ENCODE measurements at regions not wholly inside any gene's neighbourhood (a gene's known extent, or its start where the extent isn't known, plus 50 kb on each side); places are given as distances from the start of the nearest gene placed in this dataset.
A peak's percentile ranks its signal among the peaks of the same experiment; 100 is the strongest.

GRCh38 chr1:25028587-25028906 is 98.5 kb upstream of the RUNX3 start:
- H3K4me3 Mint-ChIP-seq = peak overlapping the region; percentile 79
- H3K27ac Mint-ChIP-seq = peak overlapping the region; percentile 99
- no peaks in the 10 kb centered on the region for H3K9me3 Mint-ChIP-seq
- no peaks in the 10 kb centered on the region for H3K27me3 Mint-ChIP-seq
- H3K4me1 Mint-ChIP-seq (ENCODE audit: low read depth) = peaks cover 25% of the 10 kb centered on the region
- H3K36me3 Mint-ChIP-seq (ENCODE audit: low read depth) = peaks cover 9% of the 10 kb centered on the region

- Mint-ChIP-seq H3K27ac (peak overlapping the region; percentile 99), H3K9me3 (no peaks in the 10 kb centered on the region), H3K4me1 (ENCODE audit: low read depth) (peaks cover 30% of the 10 kb centered on the region), H3K27me3 (no peaks in the 10 kb centered on the region), H3K4me3 (peak overlapping the region; percentile 32), H3K36me3 (ENCODE audit: low read depth) (peaks cover 5% of the 10 kb centered on the region)
These were observed 97.9 kb upstream of the RUNX3 start for GRCh38 chr1:25027822-25028586.

GRCh38 chr1:25026730-25027450 is 96.8 kb upstream of the RUNX3 start:
- peaks cover 37% of the 10 kb centered on the region for H3K4me1 Mint-ChIP-seq (ENCODE audit: low read depth)
- H3K27me3 Mint-ChIP-seq = no peaks in the 10 kb centered on the region
- no peaks in the 10 kb centered on the region for H3K9me3 Mint-ChIP-seq
- peak overlapping the region; percentile 17 for H3K4me3 Mint-ChIP-seq
- peak overlapping the region; percentile 99 for H3K27ac Mint-ChIP-seq
- H3K36me3 Mint-ChIP-seq (ENCODE audit: low read depth) = no peaks in the 10 kb centered on the region

- peak overlapping the region; percentile 26 for H3K27ac Mint-ChIP-seq
- H3K27me3 Mint-ChIP-seq = no peaks in the 10 kb centered on the region
- no peaks in the 10 kb centered on the region for H3K9me3 Mint-ChIP-seq
- H3K4me1 Mint-ChIP-seq (ENCODE audit: low read depth) = peaks cover 43% of the 10 kb centered on the region
- no peaks in the 10 kb centered on the region for H3K36me3 Mint-ChIP-seq (ENCODE audit: low read depth)
- no peak overlapping the region for H3K4me3 Mint-ChIP-seq
These were observed 96.2 kb upstream of the RUNX3 start for GRCh38 chr1:25026304-25026703.

- Mint-ChIP-seq H3K36me3 (ENCODE audit: low read depth) (no peaks in the 10 kb centered on the region), H3K27me3 (no peaks in the 10 kb centered on the region), H3K4me3 (no peak overlapping the region), H3K4me1 (ENCODE audit: low read depth) (peaks cover 59% of the 10 kb centered on the region), H3K27ac (peak overlapping the region; percentile 98), H3K9me3 (no peaks in the 10 kb centered on the region)
These were observed 94.7 kb upstream of the RUNX3 start for GRCh38 chr1:25024615-25025350.

- no peaks in the 10 kb centered on the region for H3K9me3 Mint-ChIP-seq
- peaks cover 68% of the 10 kb centered on the region for H3K4me1 Mint-ChIP-seq (ENCODE audit: low read depth)
- H3K4me3 Mint-ChIP-seq = peak overlapping the region; percentile 78
- no peaks in the 10 kb centered on the region for H3K36me3 Mint-ChIP-seq (ENCODE audit: low read depth)
- peak overlapping the region; percentile 98 for H3K27ac Mint-ChIP-seq
- no peaks in the 10 kb centered on the region for H3K27me3 Mint-ChIP-seq
These were observed 93.8 kb upstream of the RUNX3 start for GRCh38 chr1:25023826-25024225.

GRCh38 chr1:25023190-25023578 is 93.1 kb upstream of the RUNX3 start:
- peak overlapping the region; percentile 78 for H3K4me3 Mint-ChIP-seq
- no peaks in the 10 kb centered on the region for H3K27me3 Mint-ChIP-seq
- H3K9me3 Mint-ChIP-seq = no peaks in the 10 kb centered on the region
- H3K27ac Mint-ChIP-seq = peak overlapping the region; percentile 98
- H3K4me1 Mint-ChIP-seq (ENCODE audit: low read depth) = peaks cover 75% of the 10 kb centered on the region
- H3K36me3 Mint-ChIP-seq (ENCODE audit: low read depth) = no peaks in the 10 kb centered on the region

- Mint-ChIP-seq H3K27me3 (no peaks in the 10 kb centered on the region), H3K4me1 (ENCODE audit: low read depth) (peaks cover 81% of the 10 kb centered on the region), H3K36me3 (ENCODE audit: low read depth) (no peaks in the 10 kb centered on the region), H3K27ac (peak overlapping the region; percentile 98), H3K9me3 (no peaks in the 10 kb centered on the region), H3K4me3 (peak overlapping the region; percentile 78)
These were observed 92.5 kb upstream of the RUNX3 start for GRCh38 chr1:25022361-25023189.

GRCh38 chr1:25021591-25022215 is 91.6 kb upstream of the RUNX3 start:
- Mint-ChIP-seq H3K4me3 (no peak overlapping the region), H3K27ac (peak overlapping the region; percentile 98), H3K4me1 (ENCODE audit: low read depth) (peaks cover 87% of the 10 kb centered on the region), H3K36me3 (ENCODE audit: low read depth) (no peaks in the 10 kb centered on the region), H3K27me3 (no peaks in the 10 kb centered on the region), H3K9me3 (no peaks in the 10 kb centered on the region)

- Mint-ChIP-seq H3K4me1 (ENCODE audit: low read depth) (peaks cover 87% of the 10 kb centered on the region), H3K27ac (peak overlapping the region; percentile 98), H3K4me3 (no peak overlapping the region), H3K9me3 (no peaks in the 10 kb centered on the region), H3K36me3 (ENCODE audit: low read depth) (no peaks in the 10 kb centered on the region), H3K27me3 (no peaks in the 10 kb centered on the region)
These were observed 90.9 kb upstream of the RUNX3 start for GRCh38 chr1:25020851-25021590.

- H3K4me1 Mint-ChIP-seq (ENCODE audit: low read depth) = peaks cover 80% of the 10 kb centered on the region
- H3K27ac Mint-ChIP-seq = peak overlapping the region; percentile 98
- H3K36me3 Mint-ChIP-seq (ENCODE audit: low read depth) = no peaks in the 10 kb centered on the region
- H3K9me3 Mint-ChIP-seq = no peaks in the 10 kb centered on the region
- no peaks in the 10 kb centered on the region for H3K27me3 Mint-ChIP-seq
- H3K4me3 Mint-ChIP-seq = no peak overlapping the region
These were observed 90.2 kb upstream of the RUNX3 start for GRCh38 chr1:25020173-25020845.

- H3K27me3 Mint-ChIP-seq = no peaks in the 10 kb centered on the region
- no peak overlapping the region for H3K4me3 Mint-ChIP-seq
- H3K36me3 Mint-ChIP-seq (ENCODE audit: low read depth) = no peaks in the 10 kb centered on the region
- H3K27ac Mint-ChIP-seq = peak overlapping the region; percentile 98
- no peaks in the 10 kb centered on the region for H3K9me3 Mint-ChIP-seq
- peaks cover 72% of the 10 kb centered on the region for H3K4me1 Mint-ChIP-seq (ENCODE audit: low read depth)
These were observed 89.5 kb upstream of the RUNX3 start for GRCh38 chr1:25019337-25020172.

- H3K4me3 Mint-ChIP-seq = no peak overlapping the region
- no peaks in the 10 kb centered on the region for H3K9me3 Mint-ChIP-seq
- H3K4me1 Mint-ChIP-seq (ENCODE audit: low read depth) = peaks cover 66% of the 10 kb centered on the region
- H3K27ac Mint-ChIP-seq = peak overlapping the region; percentile 84
- H3K27me3 Mint-ChIP-seq = no peaks in the 10 kb centered on the region
- H3K36me3 Mint-ChIP-seq (ENCODE audit: low read depth) = no peaks in the 10 kb centered on the region
These were observed 88.9 kb upstream of the RUNX3 start for GRCh38 chr1:25018943-25019336.

Data from stimulated activated naive CD8-positive, alpha-beta T cell treated with anti-CD3 and anti-CD28 coated beads, Interleukin-15, Interleukin-2, amounts not matched to agents 100 ng/mL and 50 ng/mL, for 24 hours (primary cell).